ENCODE measurements at regions not wholly inside any gene's neighbourhood (a gene's known extent, or its start where the extent isn't known, plus 50 kb on each side); places are given as distances from the start of the nearest gene placed in this dataset.

GRCh38 chr2:167752734-167753133, 494.7 kb downstream of the STK39 start (continued):
- TF ChIP-seq CHD7 (IDR thresholded peaks at IDR 0.05; ENCODE audit: insufficient replicate concordance, low read length): no peak
- no peak for TF ChIP-seq SUZ12 (IDR thresholded peaks at IDR 0.05; ENCODE audit: low read length)
